ENCODE measurements at regions not wholly inside any gene's neighbourhood (a gene's known extent, or its start where the extent isn't known, plus 50 kb on each side); places are given as distances from the start of the nearest gene placed in this dataset.
"Not testable (repeated sequence)": the region's sequence is repeated elsewhere in the genome, so short reads cannot be mapped to it uniquely, and the experiment has no call there.

DNA sequence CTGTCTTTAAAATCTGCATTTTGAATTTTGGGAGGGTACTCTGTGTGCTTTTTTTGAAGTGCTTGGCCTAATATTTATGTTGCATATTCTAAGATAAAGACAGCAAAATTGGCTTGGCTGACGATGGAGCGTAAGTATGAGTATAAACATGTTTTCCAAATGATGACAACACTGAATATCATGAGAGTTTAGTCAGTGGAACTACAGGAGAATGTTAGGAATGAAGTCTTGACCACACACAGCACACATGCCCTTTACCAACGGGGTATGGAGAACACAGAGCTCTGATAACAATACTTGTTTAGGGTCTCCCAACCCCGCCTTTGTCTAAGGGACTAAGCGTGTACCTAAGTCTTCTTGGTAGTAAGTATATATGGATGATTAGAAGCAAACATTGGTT is 253.9 kb upstream of the FZD8 start:
- no peak for DNase-seq (ENCODE audit: low spot score)

DNA sequence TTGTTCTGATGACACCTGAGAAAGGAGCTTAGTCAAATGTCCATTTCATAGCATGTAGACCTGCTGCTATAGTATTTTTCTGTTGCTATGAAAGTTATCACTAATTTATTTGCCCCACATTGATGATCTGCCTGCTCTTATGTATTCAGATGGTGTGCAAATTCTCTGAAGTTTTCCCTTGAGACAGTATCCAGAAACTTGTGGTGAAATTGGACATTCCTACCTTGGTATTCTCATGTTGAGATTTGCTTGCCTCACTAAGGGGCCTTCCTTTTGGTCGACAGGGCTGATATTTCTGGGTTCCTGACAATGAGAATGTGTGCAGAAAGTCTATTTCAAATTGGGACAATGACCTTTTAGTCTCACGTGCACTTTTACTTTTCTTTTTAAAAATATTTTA is 253.2 kb upstream of the FZD8 start:
- no peak for DNase-seq (ENCODE audit: low spot score)

DNA sequence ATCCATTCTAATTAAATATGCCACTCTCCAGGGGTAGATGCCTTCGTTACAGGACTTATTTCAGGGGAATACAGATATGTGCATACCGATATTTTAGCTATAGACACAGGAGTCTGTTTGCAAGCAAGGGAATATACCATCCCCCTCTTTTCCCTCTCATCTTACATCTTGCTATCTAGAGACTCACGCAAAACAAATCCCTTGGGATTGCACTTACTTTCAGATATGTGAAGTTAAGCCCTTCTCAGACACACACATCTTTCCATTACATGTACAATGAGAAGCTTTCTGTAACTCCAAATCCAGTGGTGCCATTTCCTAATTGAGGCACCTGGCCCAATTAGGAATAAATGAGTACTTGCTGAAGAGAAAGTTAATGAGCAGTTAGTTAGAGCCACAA is 250.4 kb upstream of the FZD8 start:
- no peak for DNase-seq (ENCODE audit: low spot score)

DNA sequence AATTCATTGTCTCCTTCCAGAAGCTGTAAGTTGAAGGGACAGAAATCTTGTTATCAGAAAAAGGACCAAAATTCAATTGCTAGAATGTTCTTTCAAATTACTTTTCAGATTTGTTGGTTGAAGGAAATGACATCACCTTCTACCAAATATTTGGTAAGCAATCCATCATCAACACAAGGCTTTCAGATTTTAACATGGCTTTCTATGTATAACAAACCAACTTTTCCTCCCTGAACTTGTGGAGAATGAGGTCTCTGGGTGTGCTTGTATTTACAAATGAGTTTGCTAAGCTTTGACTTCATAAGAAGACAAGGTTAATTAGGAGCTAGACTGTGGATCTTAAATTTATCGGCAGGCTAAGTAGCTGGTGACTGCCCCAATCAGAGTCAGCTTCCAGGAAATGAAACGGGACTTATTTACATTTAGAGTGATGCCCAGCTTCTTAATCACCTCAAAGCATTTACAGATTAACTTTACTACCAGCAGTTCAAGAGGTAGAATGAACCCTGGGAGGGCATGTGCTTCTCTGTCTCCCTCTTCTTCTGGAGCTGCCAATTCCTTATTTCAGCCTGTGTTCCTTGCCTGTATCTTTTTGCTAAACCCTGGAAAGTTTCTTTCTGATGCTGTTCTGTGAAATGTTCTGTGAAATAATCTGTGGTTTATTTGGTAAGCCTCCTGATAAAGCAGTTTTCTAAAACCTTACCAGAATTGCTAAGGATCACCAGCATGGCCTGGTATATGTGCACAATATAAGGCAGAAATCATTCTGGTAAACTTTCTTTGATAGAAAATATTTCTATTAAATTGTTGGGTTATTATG is 248.8 kb upstream of the FZD8 start:
- DNase-seq (ENCODE audit: low spot score) = no peak

DNA sequence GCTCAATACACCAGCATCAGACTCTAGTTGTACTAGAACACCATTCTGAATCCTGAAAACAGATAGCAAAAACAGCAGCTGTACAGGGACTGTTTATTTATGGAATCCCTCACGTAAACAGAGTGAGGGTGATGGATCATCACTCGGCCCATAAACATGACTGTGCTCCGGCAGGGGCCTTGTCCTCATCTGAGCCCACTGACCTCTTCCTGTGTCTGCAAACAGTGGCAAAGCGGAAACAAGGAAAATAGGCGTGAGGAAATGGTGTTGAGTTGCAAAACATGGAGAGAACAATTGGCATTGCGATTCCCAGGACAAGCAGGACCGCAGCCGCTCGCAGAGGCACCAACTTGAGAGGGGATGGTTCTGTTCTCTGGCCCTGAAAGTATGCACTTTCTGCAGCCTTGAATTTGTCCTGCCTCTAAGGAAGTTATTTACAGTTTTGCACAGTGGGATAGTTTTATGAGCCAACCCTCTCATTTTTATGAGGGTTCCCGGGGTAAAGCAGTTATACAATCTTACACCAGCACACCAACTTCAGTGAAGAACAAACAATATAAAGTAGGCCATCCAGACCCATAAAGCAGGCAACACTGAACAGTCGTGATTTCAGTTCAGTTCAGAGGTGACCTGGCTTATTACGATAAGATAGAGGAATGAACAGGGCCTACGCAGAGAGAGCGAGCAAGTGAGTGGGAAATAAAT is 248.0 kb upstream of the FZD8 start:
- no peak for DNase-seq (ENCODE audit: low spot score)

DNA sequence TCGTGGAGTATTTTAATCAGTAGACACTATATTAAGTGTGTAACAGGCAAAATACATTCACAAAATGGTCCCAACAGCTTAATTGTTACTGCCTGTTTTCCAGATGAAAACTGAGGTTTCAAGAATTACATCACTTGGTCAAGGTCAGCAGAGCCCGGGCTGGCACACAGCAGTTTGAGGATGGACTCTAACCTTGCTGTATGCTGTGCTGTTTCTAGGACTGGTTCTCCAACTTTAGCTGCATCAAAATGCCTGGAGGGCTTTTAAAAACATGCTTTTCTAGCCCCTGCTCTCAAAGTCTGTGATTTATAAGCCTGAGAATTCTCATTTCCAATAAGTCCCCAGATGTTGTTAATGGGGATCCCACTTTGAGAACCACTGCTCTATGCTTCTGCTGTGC is 247.1 kb upstream of the FZD8 start:
- DNase-seq (ENCODE audit: low spot score) = no peak

DNA sequence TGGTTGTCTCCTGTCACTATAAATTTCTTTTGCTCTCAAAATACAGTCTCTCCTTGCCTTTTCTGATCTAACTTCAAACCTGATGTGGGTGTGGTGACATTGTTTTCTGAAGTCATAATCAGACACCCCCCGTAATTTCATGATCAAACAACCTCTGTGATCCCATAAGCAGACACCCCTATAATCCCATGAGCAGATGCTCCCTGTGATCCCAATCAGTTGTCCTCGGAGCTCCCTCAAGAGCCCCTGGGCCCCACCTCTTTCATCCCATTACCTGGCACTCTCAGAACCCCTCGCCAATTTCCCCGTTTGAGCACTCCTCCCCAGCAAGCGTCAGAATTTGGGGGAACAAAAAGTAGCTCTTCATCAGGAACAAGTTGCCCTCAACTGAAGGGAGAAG is 246.3 kb upstream of the FZD8 start:
- DNase-seq (ENCODE audit: low spot score) = no peak

DNA sequence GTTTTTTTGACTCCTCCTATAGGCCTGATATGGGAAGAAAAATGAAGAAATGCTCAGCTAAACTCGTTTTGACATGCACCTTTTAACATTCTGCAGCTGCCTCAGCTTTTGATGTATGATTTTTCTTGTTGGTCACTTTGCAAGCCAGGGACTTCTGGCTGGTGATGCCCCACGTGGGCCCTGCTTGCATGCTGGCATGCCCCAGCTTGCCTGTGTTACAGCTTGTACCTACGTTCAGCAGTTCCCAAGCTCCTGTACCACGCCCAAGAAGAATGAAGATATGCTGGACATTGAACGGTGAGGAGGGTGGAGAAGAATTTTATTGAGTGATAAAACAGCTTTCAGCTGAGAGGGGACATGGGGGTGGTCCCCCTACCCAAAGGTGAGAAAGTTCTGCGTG is 245.6 kb upstream of the FZD8 start:
- DNase-seq (ENCODE audit: low spot score) = no peak

DNA sequence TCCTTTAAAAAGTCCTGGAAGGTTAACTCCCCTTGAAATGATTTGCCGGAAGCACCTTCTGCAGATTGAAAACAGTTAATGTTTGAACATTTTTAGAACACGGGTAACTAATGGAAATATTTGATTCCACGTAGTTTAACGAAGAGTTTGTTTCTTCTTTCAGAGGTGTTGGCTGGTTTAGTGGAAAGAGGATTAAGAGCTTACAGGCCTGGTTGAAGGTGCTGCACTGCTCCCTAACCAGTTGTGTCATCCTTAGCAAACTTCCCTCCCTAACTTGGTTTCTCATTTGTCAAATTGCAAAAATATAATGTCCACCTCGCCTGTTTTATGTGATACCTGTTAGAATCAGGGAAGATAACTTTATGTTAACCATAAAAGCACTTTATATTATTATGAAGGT is 243.0 kb upstream of the FZD8 start:
- DNase-seq (ENCODE audit: low spot score) = no peak

DNA sequence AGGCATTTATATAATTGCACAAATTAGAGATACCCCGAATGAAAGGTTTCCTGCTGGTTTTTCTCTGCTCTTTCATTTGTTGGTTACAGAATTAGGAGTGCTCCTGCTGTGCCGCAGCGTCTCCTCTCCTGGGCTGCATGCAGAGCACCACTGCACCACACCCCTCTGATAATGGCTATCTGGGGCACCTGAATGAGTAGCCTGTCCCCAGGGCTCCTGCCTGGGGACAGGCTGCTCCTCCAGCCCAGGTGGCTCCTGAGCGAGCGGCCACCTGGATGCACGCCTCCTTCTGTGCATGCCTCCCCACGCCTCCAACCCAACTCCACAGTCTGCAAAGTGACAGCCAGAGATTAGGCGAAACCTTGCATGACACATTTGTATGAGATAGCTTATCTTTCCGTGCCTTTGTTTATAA is 242.6 kb upstream of the FZD8 start:
- DNase-seq (ENCODE audit: low spot score) = no peak

DNA sequence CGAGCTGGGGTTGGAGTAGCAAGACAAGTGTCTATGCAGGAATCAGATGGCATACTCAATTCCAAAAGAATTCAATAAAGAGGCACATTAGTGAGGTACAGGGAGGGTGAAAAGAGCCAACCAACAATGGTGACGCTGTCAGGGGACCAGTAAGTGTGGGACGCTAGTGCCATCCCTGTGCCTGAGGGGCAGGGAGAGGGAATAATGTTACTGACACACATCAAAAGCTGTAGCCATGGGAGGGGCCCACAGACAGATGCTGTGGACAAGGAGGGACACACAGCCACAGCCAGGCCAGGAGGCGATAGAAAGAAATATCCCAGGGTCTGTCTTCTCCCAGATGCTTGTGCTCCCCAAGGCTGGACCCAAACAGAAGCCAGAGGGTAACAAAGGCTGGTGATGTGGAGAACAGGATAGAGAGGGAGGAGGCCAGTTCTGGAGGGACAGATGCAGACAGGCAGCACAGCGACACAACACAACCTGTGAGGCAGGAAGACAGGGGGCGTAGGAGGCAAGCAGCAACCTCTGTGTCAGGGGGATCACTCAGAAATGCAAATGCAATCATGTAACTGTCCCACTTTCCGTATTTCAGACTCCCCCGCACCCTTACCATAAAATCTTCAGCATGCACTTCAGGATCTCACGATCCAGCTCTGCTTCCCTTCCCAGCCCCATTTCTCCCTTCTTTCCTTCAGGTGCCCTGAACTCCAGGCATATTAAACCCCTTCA is 240.5 kb upstream of the FZD8 start:
- DNase-seq (ENCODE audit: low spot score) = peak; percentile 70

DNA sequence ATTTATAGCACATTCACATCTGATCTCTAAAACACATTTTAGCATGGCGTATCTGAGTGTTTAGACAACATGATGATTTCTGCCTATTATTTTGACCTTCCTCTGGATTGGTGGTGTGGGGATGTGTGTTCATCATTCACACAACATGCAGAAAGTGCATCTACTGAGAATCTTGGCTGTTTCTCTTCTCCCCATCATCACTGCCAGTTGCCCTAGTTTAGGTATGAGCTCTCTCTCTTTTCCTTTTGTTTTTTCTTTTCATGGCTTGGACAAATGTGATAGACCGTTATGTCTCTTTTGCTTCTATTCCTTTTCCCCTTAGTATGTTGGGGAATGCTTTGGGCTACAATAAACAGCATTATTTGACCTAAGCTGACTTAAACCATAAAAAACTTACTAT is 239.2 kb upstream of the FZD8 start:
- DNase-seq (ENCODE audit: low spot score) = no peak

DNA sequence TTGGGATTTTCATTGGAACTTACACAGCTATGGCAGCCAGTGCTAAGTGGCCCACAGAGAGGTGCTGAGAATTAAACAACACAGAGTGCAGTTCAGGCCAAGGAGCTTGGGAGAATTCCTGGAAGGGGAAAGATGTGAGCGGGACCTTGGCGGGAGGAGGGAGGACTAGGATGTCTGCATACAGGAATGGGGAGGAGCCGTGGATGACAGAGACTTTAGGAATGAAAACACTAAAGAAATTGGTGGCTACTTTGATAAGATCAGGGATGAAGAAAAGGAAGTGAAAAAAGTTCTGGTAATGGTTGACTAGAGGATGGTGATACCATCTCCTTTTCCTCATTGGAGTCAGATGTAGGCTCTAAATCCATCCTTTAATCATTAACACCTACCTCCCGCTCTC is 234.2 kb upstream of the FZD8 start:
- DNase-seq (ENCODE audit: low spot score) = no peak

DNA sequence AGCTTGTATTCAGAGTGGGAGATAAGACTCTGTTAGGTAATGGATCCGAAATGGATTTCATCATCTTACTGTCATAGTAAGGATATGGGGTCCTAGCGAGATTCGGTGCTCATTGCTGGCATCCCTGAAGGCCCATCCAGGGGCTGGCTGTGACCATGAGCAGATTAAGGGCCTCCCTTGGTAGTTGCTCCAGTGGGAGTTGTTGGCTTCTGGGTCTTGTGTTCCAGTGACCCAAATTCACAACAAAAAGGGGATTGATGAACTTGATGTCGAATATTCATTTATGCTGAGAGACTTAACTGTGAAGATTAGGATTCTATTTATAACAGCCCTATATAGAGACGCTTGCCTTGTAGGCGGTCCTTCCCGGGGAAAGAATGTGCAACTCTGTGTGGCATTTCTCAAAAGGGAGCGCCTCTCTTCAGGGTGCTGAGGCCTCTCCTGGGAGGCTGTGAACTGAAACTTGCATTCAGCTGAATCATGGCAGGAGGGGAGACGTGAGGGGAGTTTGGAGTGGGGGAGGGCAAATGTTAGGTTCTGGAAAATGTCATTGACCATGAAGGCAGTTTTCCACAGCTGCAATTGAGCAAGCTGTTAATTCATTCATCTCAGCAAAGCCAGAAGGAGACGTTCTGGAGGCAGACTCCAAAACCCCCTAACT is 233.1 kb upstream of the FZD8 start:
- no peak for DNase-seq (ENCODE audit: low spot score)

DNA sequence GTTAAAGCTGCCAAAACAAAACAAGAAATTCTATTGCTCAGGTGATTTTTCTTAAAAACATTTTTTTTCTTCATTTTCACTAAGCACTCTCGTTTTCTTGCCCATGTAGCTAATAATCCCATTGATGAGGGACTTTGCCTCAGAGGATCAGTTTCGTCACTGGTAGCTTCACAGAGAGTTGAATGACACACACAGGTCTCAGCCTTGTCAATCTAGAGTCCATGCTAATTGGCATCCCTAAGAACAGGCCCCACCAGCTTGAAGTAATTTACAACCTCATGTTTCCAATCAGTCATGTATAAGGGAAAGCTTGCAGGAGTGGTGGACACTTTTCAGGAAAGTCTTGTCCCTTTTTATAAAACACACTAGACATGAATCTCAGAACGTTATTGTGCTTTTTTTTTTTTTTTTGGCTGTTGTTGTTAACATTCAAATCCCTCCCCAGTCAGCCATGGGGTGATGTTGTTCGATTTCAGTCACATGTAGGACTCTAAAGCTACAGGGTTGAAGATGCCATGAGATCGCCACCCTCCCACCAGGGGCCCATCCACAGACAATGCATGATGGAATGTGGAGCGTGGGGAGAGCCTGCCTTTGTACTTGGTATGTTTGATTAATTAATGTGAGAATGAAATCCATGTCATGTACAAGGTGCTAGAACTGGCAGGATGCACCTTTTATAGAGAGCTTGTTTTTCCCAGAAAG is 232.4 kb upstream of the FZD8 start:
- DNase-seq (ENCODE audit: low spot score) = no peak

DNA sequence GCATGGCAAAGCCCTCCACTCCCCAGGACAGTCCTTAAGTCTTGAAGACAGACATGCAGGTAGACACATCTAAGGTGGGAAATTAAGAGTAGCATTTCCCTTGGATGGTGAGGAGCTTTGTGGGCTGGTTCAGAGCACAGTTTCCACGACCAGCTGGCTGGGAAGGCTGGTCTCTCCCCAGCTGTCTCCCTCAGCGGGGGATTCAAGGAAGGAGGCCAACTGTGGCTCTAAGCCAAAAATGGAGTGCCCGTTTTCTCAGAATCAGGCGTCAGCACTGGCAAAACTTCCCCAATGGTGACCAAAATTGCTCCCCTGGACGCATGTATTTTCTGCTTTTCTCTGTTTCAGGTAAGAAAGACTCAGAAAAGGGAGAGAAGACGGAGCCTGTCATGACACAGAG is 230.6 kb upstream of the FZD8 start:
- no peak for DNase-seq (ENCODE audit: low spot score)

DNA sequence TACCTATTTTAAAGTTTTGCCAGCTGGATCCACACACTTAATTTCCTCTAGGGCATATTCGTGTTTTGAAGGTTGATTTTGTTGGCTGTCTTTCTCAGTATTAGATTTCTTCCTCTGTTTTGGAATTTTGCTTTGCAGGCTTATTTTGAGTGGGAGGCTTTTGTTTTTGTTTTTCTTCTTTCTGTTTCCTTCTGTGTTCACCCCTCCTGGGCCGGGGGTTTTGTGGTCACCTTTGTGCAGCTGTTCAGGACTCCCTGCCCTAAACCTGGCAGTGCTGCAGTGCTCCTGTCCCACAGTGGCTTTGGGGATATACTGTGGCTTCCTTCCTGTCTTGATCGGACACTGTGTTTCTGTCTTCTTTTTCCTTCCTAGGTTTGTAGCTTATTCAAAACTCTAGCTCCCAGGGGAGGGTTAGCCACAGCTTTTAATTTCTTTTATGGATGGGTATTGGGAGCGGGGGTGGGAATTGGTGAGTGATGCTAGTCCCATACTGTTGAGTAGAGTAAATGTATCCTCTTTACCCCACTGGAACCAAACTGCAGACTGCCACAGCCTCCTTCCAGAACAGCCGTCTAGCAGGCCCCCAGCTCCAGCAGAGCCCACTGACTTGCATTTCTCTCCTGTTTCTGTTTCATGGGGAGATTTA is 228.7 kb upstream of the FZD8 start:
- DNase-seq (ENCODE audit: low spot score) = no peak

DNA sequence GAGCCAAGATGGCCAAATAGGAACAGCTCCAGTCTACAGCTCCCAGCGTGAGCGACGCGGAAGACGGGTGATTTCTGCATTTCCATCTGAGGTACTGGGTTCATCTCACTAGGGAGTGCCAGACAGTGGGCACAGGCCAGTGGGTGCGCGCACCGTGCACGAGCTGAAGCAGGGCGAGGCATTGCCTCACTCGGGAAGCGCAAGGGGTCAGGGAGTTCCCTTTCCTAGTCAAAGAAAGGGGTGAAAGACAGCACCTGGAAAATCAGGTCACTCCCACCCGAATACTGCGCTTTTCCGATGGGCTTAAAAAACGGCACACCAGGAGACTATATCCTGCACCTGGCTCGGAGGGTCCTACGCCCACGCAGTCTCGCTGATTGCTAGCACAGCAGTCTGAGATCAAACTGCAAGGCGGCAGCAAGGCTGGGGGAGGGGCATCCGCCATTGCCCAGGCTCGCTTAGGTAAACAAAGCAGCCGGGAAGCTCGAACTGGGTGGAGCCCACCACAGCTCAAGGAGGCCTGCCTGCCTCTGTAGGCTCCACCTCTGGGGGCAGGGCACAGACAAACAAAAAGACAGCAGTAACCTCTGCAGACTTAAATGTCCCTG is 216.7 kb upstream of the FZD8 start:
- DNase-seq (ENCODE audit: low spot score) = not testable (repeated sequence)

DNA sequence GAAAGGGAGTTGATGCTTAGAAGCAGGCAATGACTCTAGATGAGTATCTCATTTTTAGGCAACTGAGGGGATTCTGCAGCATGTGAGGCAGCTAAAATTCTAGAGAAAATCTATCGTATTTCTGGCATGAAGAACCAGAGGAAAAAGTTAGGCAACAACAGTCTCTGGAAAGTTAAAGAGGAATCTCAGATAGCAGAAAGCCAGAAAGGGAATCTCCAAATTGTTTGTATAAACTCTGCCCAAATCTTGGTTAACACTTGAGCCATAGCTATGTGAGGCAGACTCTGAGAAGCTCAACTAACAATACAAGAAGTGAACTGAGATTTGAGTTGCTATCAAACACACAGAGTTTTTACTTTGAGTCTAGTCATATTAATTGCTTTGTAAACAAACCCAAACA is 215.8 kb upstream of the FZD8 start:
- no peak for DNase-seq (ENCODE audit: low spot score)

DNA sequence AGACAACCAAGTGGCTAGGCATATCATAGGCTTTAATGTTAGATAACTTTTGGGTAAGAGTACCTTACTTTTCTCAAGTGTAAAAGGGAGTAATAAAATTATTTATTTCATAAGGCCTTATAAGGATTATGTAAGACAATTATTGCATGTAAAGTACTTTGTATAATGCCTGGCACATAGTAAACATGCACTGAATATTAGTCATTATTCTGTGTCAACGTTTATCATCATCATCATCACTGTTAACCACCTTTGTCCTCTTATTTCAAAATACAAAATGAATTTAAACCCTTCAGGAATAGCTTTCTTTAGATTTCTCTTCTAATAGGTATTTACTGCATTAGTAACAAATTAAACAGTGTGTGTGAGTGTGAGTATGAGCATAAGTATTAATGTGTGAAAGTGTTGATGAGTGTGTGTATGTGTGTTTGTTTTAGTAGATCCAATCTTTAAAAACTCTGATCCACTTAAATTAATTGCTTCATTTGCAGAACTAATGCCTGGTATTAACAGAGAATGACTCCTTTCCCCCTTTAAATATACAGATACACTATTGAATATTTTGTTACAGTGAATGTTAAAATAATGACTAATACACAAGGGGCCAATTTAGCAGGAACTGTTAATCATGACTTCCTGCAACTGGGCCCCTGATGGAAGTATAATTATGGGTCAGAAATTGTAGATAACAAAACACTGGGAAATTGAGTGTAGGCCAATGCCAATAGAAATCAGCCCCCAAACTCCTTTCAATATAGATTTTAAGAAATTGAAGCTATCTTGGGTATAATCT is 213.3 kb upstream of the FZD8 start:
- DNase-seq (ENCODE audit: low spot score) = no peak
